SK-N-SH treated with all-trans-retinoic acid at 6 μM for 48 hours (cell line): ENCODE measurements at regions not wholly inside any gene's neighbourhood (a gene's known extent, or its start where the extent isn't known, plus 50 kb on each side); places are given as distances from the start of the nearest gene placed in this dataset.

Source experiments
- ATAC-seq: fragments of 200-7000 bp; cut with Tn5 transposase; 3 replicates; pipeline ENCODE4 v1.9.1; 2020; ENCODE audit warnings: mild to moderate bottlenecking, moderate library complexity
- ARNTL ChIP-seq: fragments of 450-650 bp; formaldehyde crosslinking; IDR thresholded peaks from 2 replicates; pipeline ENCODE4 v1.5.0; 2020; ENCODE audit warnings: low read depth, mild to moderate bottlenecking, moderate library complexity, borderline replicate concordance
- BACH2 ChIP-seq: fragments of 250-450 bp; sonication (Bioruptor Pico); IDR thresholded peaks from 2 replicates; pipeline ENCODE4 v1.9.0; 2021; ENCODE audit warnings: mild to moderate bottlenecking, borderline replicate concordance
- CREB5 ChIP-seq: fragments of 250-450 bp; sonication (Bioruptor Pico); IDR thresholded peaks from 2 replicates; pipeline ENCODE4 v1.5.1; 2020; ENCODE audit warnings: low read depth, mild to moderate bottlenecking, moderate library complexity
- CSDC2 ChIP-seq: fragments of 250-450 bp; sonication (Bioruptor Pico); IDR thresholded peaks from 2 replicates; pipeline ENCODE4 v1.5.0; 2020; ENCODE audit warnings: mild to moderate bottlenecking, moderate library complexity
- ESRRG ChIP-seq: fragments of 250-450 bp; sonication (Bioruptor Pico); IDR thresholded peaks from 2 replicates; pipeline ENCODE4 v1.6.1; 2021; ENCODE audit warnings: mild to moderate bottlenecking
- GLIS3 ChIP-seq: fragments of 250-450 bp; sonication (Bioruptor Pico); IDR thresholded peaks from 2 replicates; pipeline ENCODE4 v1.5.0; 2020; ENCODE audit warnings: mild to moderate bottlenecking, moderate library complexity
- ISL1 ChIP-seq: fragments of 250-450 bp; sonication (Bioruptor Pico); IDR thresholded peaks from 2 replicates; pipeline ENCODE4 v2.1.2; 2022; ENCODE audit warnings: mild to moderate bottlenecking, moderate library complexity
- OSR1 ChIP-seq: fragments of 250-450 bp; sonication (Bioruptor Pico); IDR thresholded peaks from 2 replicates; pipeline ENCODE4 v1.8.0; 2022; ENCODE audit warnings: moderate library complexity, mild to moderate bottlenecking, inconsistent platforms
- PPARA ChIP-seq: fragments of 250-450 bp; sonication (Bioruptor Pico); IDR thresholded peaks from 2 replicates; pipeline ENCODE4 v1.5.0; 2020; ENCODE audit warnings: mild to moderate bottlenecking, borderline replicate concordance
- RARB ChIP-seq: fragments of 250-450 bp; sonication (Bioruptor Pico); IDR thresholded peaks from 2 replicates; pipeline ENCODE4 v1.8.0; 2021; ENCODE audit warnings: mild to moderate bottlenecking, moderate library complexity
- SNAI2 ChIP-seq: fragments of 250-450 bp; sonication (Bioruptor Pico); IDR thresholded peaks from 2 replicates; pipeline ENCODE4 v1.5.0; 2020; ENCODE audit warnings: mild to moderate bottlenecking, moderate library complexity
- TCF4 ChIP-seq: fragments of 250-450 bp; sonication (Bioruptor Pico); IDR thresholded peaks from 2 replicates; pipeline ENCODE4 v1.8.0; 2021; ENCODE audit warnings: mild to moderate bottlenecking, moderate library complexity, borderline replicate concordance
- TOX ChIP-seq: fragments of 250-450 bp; sonication (Bioruptor Pico); IDR thresholded peaks from 2 replicates; pipeline ENCODE4 v1.8.0; 2021; ENCODE audit warnings: mild to moderate bottlenecking, moderate library complexity, borderline replicate concordance
- ZC3H10 ChIP-seq: fragments of 250-450 bp; sonication (Bioruptor Pico); IDR thresholded peaks from 2 replicates; pipeline ENCODE4 v1.5.1; 2021; ENCODE audit warnings: mild to moderate bottlenecking, moderate library complexity
- ZFP30 ChIP-seq: fragments of 450-650 bp; formaldehyde crosslinking; IDR thresholded peaks from 2 replicates; pipeline ENCODE4 v1.5.0; 2022; ENCODE audit warnings: mild to moderate bottlenecking, moderate library complexity
- ZNF565 ChIP-seq: fragments of 450-650 bp; formaldehyde crosslinking; conservative IDR thresholded peaks from 2 replicates; pipeline ENCODE4 v1.5.0; 2020; ENCODE audit warnings: low read depth, mild to moderate bottlenecking, moderate library complexity
- ZNF70 ChIP-seq: fragments of 450-650 bp; formaldehyde crosslinking; IDR thresholded peaks from 2 replicates; pipeline ENCODE4 v1.5.0; 2020; ENCODE audit warnings: mild to moderate bottlenecking, moderate library complexity
- ZNF8 ChIP-seq: fragments of 450-650 bp; formaldehyde crosslinking; IDR thresholded peaks from 2 replicates; pipeline ENCODE4 v1.5.0; 2020; ENCODE audit warnings: mild to moderate bottlenecking, moderate library complexity
- TF ChIP-seq, protein P1 (sequence below): fragments of 250-450 bp; sonication (Bioruptor Pico); IDR thresholded peaks from 2 replicates; pipeline ENCODE4 v1.5.1; 2021; ENCODE audit warnings: mild to moderate bottlenecking, moderate library complexity
- TF ChIP-seq, protein P2 (sequence below): fragments of 250-450 bp; sonication (Bioruptor Pico); IDR thresholded peaks from 2 replicates; pipeline ENCODE4 v1.8.0; 2021; ENCODE audit warnings: low read depth, mild to moderate bottlenecking, moderate library complexity, borderline replicate concordance
- TF ChIP-seq, protein P3 (sequence below): fragments of 250-450 bp; sonication (Bioruptor Pico); IDR thresholded peaks from 2 replicates; pipeline ENCODE4 v1.5.0; 2020; ENCODE audit warnings: mild to moderate bottlenecking, moderate library complexity
- TF ChIP-seq, protein P4 (sequence below): fragments of 250-450 bp; sonication (Bioruptor Pico); IDR thresholded peaks from 2 replicates; pipeline ENCODE4 v1.8.0; 2020; ENCODE audit warnings: mild to moderate bottlenecking, moderate library complexity, borderline replicate concordance

DNA sequence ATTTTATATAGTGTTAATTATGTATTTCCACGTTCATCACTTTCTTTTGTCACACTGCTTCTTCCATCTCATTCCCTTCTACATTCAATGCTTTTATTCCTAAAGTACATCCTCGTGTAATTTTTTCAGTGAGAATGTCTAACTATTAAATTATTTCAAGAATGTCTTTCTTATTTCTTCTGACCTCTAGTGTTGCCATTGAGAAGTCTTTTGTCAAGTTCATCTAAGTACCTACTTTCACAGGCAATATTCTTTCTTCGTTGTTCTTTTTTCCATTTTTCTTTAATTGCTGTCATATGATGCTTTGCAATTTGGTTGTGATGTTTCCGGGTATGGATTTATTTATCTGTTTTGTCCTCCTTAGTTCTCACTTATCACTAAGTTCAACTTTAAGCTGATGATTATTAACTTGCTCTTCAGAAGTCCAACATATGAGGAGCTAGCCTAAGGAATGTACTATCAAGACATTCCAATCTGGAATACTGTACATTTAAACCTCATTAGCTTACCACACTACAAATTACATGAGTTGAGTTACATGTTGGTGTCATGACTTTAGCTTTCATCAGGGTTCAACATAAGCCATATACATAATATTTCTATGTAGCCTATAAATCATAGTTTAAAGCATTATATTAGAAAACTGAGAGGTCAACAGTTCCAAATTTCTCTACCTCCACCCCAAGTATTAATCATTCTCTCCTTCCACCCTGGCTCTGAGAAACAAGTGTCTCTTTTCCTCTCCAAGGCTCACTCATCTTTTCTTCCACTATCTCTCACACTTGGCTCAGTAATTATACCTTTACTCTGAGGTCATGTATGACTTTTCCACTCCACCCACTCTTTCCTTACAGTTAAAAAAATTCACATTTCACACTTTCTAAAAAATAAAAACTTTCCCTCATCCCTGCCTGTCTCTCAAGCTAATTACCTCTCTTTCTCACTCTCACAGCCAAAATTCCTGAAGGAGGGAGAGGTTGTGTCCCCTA is 81.5 kb downstream of the COX18 start:
- 0 out of 3 replicates have a peak, but pooled peaks have one; percentile 35 for ATAC-seq
- TF ChIP-seq ISL1 (CRISPR knock-in tag) (peak; percentile 56), OSR1 (CRISPR knock-in tag) (no peak)

DNA sequence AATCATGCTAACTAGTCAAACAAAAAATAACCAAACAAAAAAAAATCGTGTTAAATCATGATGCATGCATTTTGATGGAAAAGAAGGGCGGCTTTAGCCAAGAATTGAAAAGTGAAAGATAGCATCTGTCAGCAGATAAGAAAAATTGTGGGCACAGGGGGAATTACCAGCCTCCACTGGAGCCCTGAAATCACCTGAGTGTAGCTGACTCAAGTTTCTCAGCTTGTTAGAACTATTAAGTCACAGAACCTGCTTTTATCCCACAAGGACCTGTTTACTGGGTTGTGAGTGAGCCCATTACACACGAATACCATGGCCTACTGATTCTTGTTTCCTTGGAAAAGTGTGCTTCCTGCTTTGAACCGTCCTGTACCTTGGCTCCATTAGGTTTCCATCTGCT is 85.2 kb downstream of the COX18 start:
- TF ChIP-seq PPARA: no peak
- TF ChIP-seq ZFP30: no peak
- no peak for TF ChIP-seq TOX (CRISPR knock-in tag)
- no peak for TF ChIP-seq CSDC2 (CRISPR knock-in tag)
- no peak for TF ChIP-seq ZC3H10 (CRISPR knock-in tag)
- TF ChIP-seq ZNF565 (CRISPR knock-in tag): no peak
- TF ChIP-seq RARB (CRISPR knock-in tag): no peak
- ATAC-seq: no peak

- TF ChIP-seq, protein P1, sequence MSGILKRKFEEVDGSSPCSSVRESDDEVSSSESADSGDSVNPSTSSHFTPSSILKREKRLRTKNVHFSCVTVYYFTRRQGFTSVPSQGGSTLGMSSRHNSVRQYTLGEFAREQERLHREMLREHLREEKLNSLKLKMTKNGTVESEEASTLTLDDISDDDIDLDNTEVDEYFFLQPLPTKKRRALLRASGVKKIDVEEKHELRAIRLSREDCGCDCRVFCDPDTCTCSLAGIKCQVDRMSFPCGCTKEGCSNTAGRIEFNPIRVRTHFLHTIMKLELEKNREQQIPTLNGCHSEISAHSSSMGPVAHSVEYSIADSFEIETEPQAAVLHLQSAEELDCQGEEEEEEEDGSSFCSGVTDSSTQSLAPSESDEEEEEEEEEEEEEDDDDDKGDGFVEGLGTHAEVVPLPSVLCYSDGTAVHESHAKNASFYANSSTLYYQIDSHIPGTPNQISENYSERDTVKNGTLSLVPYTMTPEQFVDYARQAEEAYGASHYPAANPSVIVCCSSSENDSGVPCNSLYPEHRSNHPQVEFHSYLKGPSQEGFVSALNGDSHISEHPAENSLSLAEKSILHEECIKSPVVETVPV (CRISPR knock-in tag): no peak
- TF ChIP-seq OSR1 (CRISPR knock-in tag) (no peak), TCF4 (CRISPR knock-in tag) (no peak), GLIS3 (CRISPR knock-in tag) (no peak), CSDC2 (CRISPR knock-in tag) (no peak), BACH2 (CRISPR knock-in tag) (no peak), ARNTL (CRISPR knock-in tag) (no peak), ESRRG (CRISPR knock-in tag) (no peak), RARB (CRISPR knock-in tag) (no peak)
- TF ChIP-seq, protein P2, sequence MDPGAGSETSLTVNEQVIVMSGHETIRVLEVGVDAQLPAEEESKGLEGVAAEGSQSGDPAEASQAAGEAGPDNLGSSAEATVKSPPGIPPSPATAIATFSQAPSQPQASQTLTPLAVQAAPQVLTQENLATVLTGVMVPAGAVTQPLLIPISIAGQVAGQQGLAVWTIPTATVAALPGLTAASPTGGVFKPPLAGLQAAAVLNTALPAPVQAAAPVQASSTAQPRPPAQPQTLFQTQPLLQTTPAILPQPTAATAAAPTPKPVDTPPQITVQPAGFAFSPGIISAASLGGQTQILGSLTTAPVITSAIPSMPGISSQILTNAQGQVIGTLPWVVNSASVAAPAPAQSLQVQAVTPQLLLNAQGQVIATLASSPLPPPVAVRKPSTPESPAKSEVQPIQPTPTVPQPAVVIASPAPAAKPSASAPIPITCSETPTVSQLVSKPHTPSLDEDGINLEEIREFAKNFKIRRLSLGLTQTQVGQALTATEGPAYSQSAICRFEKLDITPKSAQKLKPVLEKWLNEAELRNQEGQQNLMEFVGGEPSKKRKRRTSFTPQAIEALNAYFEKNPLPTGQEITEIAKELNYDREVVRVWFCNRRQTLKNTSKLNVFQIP (CRISPR knock-in tag): no peak
- TF ChIP-seq, protein P3, sequence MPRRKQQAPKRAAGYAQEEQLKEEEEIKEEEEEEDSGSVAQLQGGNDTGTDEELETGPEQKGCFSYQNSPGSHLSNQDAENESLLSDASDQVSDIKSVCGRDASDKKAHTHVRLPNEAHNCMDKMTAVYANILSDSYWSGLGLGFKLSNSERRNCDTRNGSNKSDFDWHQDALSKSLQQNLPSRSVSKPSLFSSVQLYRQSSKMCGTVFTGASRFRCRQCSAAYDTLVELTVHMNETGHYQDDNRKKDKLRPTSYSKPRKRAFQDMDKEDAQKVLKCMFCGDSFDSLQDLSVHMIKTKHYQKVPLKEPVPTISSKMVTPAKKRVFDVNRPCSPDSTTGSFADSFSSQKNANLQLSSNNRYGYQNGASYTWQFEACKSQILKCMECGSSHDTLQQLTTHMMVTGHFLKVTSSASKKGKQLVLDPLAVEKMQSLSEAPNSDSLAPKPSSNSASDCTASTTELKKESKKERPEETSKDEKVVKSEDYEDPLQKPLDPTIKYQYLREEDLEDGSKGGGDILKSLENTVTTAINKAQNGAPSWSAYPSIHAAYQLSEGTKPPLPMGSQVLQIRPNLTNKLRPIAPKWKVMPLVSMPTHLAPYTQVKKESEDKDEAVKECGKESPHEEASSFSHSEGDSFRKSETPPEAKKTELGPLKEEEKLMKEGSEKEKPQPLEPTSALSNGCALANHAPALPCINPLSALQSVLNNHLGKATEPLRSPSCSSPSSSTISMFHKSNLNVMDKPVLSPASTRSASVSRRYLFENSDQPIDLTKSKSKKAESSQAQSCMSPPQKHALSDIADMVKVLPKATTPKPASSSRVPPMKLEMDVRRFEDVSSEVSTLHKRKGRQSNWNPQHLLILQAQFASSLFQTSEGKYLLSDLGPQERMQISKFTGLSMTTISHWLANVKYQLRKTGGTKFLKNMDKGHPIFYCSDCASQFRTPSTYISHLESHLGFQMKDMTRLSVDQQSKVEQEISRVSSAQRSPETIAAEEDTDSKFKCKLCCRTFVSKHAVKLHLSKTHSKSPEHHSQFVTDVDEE (CRISPR knock-in tag): no peak
- ATAC-seq: no peak
These were observed 85.8 kb downstream of the COX18 start for GRCh38 chr4:72983709-72984108.

DNA sequence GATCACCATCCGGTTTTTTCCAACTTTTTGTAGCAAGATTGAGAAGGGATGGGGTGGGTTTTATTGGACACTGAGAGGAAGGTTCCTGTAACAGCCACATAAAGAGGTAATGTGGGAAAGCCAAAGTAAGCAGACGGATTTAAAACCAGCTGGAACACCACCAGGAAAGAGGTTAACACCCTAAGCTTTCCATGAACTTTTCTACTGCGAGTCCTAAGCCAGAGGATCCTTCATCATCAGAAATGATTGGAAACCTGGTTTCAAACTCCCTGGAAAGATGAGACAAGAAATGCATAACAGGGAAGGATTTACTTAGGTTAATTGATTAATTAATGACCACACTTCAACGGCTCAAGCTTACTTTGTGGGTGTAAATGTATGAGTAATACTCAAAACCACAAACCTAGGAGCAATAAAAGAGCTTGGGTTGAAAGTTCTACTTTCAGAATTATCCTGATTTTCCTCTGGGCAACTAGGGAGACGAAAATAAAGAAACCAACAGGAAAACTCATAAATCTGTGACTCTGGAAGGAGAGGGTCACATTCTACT is 91.5 kb downstream of the COX18 start:
- ATAC-seq: no peak
- TF ChIP-seq PPARA (no peak), CSDC2 (CRISPR knock-in tag) (no peak), ISL1 (CRISPR knock-in tag) (no peak), RARB (CRISPR knock-in tag) (no peak), CREB5 (no peak), SNAI2 (no peak), GLIS3 (CRISPR knock-in tag) (no peak), ZNF70 (CRISPR knock-in tag) (no peak), ZC3H10 (CRISPR knock-in tag) (no peak), OSR1 (CRISPR knock-in tag) (no peak), TOX (CRISPR knock-in tag) (no peak), ZNF8 (CRISPR knock-in tag) (no peak)
- TF ChIP-seq, protein P4, sequence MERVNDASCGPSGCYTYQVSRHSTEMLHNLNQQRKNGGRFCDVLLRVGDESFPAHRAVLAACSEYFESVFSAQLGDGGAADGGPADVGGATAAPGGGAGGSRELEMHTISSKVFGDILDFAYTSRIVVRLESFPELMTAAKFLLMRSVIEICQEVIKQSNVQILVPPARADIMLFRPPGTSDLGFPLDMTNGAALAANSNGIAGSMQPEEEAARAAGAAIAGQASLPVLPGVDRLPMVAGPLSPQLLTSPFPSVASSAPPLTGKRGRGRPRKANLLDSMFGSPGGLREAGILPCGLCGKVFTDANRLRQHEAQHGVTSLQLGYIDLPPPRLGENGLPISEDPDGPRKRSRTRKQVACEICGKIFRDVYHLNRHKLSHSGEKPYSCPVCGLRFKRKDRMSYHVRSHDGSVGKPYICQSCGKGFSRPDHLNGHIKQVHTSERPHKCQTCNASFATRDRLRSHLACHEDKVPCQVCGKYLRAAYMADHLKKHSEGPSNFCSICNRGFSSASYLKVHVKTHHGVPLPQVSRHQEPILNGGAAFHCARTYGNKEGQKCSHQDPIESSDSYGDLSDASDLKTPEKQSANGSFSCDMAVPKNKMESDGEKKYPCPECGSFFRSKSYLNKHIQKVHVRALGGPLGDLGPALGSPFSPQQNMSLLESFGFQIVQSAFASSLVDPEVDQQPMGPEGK: no peak
- TF ChIP-seq, protein P1 (CRISPR knock-in tag): no peak
- TF ChIP-seq, all 23 proteins: peak for 0
